ENCODE measurements at regions not wholly inside any gene's neighbourhood (a gene's known extent, or its start where the extent isn't known, plus 50 kb on each side); places are given as distances from the start of the nearest gene placed in this dataset.

DNA sequence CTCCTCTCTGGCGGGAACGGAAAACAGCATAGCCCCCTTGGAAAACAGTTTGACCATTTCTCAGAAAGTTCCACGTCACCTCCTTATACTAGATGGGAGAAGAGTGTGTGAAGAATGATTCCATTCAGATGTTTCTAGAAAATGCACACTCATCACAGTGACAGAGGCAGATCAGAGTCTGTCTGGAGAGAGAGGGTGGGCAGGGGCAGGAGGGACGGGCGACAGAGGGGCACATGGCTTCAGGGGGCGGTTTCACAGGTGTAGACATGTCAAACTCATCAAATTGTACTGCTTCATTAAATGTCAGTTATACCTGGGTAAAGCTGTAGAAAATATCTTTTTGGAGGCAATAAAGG lies 88.8 kb upstream of the TAF1B start (continued):
- TF ChIP-seq ZNF232 (CRISPR knock-in tag; IDR thresholded peaks at IDR 0.05) (no peak), USF1 (CRISPR knock-in tag; IDR thresholded peaks at IDR 0.05) (no peak), GABPB1 (CRISPR knock-in tag; IDR thresholded peaks at IDR 0.05) (no peak)

DNA sequence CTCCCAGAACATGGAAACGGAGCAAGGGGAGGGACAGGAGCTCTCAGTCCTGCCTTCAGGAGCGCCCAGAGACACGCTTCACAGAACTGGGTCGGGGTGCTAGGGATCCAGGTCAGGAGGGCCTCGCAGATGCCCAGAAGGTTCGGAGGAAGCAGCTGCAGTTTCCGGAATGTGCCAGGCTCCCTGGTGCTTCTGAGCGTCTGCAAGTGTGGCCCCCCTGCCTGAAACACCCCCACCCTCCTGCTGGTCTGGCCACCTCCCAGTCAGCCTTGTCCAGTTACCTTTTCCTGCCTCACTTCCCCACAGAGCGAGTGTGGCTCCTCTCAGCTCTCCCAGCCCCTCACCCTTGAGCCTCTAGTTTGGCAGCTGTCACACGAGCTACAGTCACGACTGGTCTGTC lies 88.3 kb upstream of the TAF1B start:
- Mint-ChIP-seq H3K27me3 (ENCODE audit: low read depth) (peaks cover 5% of the 10 kb centered on the region; the same call in 1 of the 2 replicates), H3K9me3 (no peaks in the 10 kb centered on the region), H3K4me3 (no peak overlapping the region), H3K4me1 (peaks cover 36% of the 10 kb centered on the region), H3K36me3 (no peaks in the 10 kb centered on the region), H3K27ac (no peak overlapping the region)
- POLR2A ChIA-PET: no interaction called here
- ATAC-seq (no peak), DNase-seq (ENCODE audit: low spot score) (no peak)
- TF ChIP-seq, protein P1, sequence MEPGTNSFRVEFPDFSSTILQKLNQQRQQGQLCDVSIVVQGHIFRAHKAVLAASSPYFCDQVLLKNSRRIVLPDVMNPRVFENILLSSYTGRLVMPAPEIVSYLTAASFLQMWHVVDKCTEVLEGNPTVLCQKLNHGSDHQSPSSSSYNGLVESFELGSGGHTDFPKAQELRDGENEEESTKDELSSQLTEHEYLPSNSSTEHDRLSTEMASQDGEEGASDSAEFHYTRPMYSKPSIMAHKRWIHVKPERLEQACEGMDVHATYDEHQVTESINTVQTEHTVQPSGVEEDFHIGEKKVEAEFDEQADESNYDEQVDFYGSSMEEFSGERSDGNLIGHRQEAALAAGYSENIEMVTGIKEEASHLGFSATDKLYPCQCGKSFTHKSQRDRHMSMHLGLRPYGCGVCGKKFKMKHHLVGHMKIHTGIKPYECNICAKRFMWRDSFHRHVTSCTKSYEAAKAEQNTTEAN (CRISPR knock-in tag; IDR thresholded peaks at IDR 0.05): no peak
- TF ChIP-seq, protein P2, sequence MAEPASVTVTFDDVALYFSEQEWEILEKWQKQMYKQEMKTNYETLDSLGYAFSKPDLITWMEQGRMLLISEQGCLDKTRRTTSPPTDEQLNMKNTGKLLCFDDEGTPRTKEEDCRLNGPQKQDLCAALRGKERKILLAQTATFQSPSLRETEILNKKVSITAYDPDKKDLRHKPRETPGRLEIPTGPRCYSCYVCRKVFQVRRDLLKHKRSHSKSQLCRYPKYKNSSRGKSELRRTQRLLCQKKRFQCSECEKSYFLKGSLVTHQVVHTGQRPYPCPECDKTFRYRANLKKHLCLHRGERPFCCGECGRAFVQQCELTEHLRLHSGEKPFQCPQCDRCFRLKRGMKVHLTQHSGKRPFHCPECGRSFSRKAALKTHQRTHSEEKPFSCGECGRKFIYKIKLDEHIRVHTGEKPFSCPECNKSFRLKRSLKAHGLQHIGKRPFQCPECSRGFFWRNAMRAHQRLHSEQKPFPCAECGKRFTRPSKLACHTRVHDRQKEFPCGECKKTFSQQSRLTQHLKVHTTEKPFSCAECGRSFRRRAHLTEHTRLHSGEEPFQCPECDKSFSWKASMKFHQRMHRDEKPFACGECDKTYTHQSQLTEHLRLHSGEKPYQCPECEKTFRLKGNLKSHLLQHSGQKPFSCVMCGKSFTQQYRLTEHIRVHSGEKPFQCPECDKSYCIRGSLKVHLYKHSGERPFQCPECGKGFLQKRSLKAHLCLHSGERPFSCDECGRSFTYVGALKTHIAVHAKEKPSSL (CRISPR knock-in tag; conservative IDR thresholded peaks at IDR 0.05): no peak
- TF ChIP-seq ZNF671 (CRISPR knock-in tag; IDR thresholded peaks at IDR 0.05) (no peak), RELA (CRISPR knock-in tag; IDR thresholded peaks at IDR 0.05; ENCODE audit: borderline replicate concordance) (no peak), KAT7 (CRISPR knock-in tag; IDR thresholded peaks at IDR 0.05; ENCODE audit: borderline replicate concordance) (no peak), EMX1 (CRISPR knock-in tag; IDR thresholded peaks at IDR 0.05) (no peak), NFATC4 (CRISPR knock-in tag; IDR thresholded peaks at IDR 0.05) (no peak), AR (CRISPR knock-in tag; IDR thresholded peaks at IDR 0.05) (no peak), STAT6 (CRISPR knock-in tag; conservative IDR thresholded peaks at IDR 0.05; ENCODE audit: low read depth) (no peak), FOXJ3 (CRISPR knock-in tag; IDR thresholded peaks at IDR 0.05; ENCODE audit: borderline replicate concordance) (no peak)
- TF ChIP-seq, protein P3, sequence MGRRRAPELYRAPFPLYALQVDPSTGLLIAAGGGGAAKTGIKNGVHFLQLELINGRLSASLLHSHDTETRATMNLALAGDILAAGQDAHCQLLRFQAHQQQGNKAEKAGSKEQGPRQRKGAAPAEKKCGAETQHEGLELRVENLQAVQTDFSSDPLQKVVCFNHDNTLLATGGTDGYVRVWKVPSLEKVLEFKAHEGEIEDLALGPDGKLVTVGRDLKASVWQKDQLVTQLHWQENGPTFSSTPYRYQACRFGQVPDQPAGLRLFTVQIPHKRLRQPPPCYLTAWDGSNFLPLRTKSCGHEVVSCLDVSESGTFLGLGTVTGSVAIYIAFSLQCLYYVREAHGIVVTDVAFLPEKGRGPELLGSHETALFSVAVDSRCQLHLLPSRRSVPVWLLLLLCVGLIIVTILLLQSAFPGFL (CRISPR knock-in tag; IDR thresholded peaks at IDR 0.05; ENCODE audit: borderline replicate concordance): no peak
- CTCF ChIA-PET: interaction anchor here (0.9 kb wide), 2 partner anchors 10 to 15 kb away, joined by 3 to 6 read pairs; no protein-coding TSS in a partner anchor

Measured in WTC11 (cell line).